Kidney glomerular epithelial cell (primary cell): ENCODE measurements at regions not wholly inside any gene's neighbourhood (a gene's known extent, or its start where the extent isn't known, plus 50 kb on each side); places are given as distances from the start of the nearest gene placed in this dataset.

Experiments used
- DNase-seq: peaks from one replicate; lab custom pipeline; 2025; lab: John Stamatoyannopoulos, UW

GRCh38 chr6:62474793-62475192, 188.8 kb upstream of the KHDRBS2 start:
- no peak for DNase-seq

GRCh38 chr6:62466607-62467006, 180.6 kb upstream of the KHDRBS2 start:
- DNase-seq = no peak

- DNase-seq = no peak
These were observed 179.2 kb upstream of the KHDRBS2 start for GRCh38 chr6:62465206-62465605.

GRCh38 chr6:62452586-62452985, 166.6 kb upstream of the KHDRBS2 start:
- DNase-seq = no peak

- no peak for DNase-seq
These were observed 160.8 kb upstream of the KHDRBS2 start for GRCh38 chr6:62446647-62447316.

- DNase-seq = no peak
These were observed 159.5 kb upstream of the KHDRBS2 start for GRCh38 chr6:62445521-62445920.

- no peak for DNase-seq
These were observed 155.2 kb upstream of the KHDRBS2 start for GRCh38 chr6:62441182-62441581.

GRCh38 chr6:62429781-62430180, 143.8 kb upstream of the KHDRBS2 start:
- no peak for DNase-seq

GRCh38 chr6:62400521-62401259, 114.7 kb upstream of the KHDRBS2 start:
- DNase-seq = no peak

GRCh38 chr6:62393608-62394007, 107.6 kb upstream of the KHDRBS2 start:
- DNase-seq = no peak

GRCh38 chr6:62392291-62392690, 106.3 kb upstream of the KHDRBS2 start:
- no peak for DNase-seq

GRCh38 chr6:62391358-62391757, 105.3 kb upstream of the KHDRBS2 start:
- no peak for DNase-seq

- DNase-seq = no peak
These were observed 104.4 kb upstream of the KHDRBS2 start for GRCh38 chr6:62390401-62390800.

GRCh38 chr6:62371453-62372210, 85.6 kb upstream of the KHDRBS2 start:
- no peak for DNase-seq

- no peak for DNase-seq
These were observed 81.6 kb upstream of the KHDRBS2 start for GRCh38 chr6:62367601-62368000.

GRCh38 chr6:62362097-62362496, 76.1 kb upstream of the KHDRBS2 start:
- no peak for DNase-seq

- no peak for DNase-seq
These were observed 71.8 kb upstream of the KHDRBS2 start for GRCh38 chr6:62357835-62358234.

- no peak for DNase-seq
These were observed 68.2 kb upstream of the KHDRBS2 start for GRCh38 chr6:62354261-62354660.

GRCh38 chr6:62345962-62346689, 60.1 kb upstream of the KHDRBS2 start:
- no peak for DNase-seq

GRCh38 chr6:62345446-62345845, 59.4 kb upstream of the KHDRBS2 start:
- no peak for DNase-seq

- no peak for DNase-seq
These were observed 58.8 kb upstream of the KHDRBS2 start for GRCh38 chr6:62344850-62345249.

- DNase-seq = no peak
These were observed 52.5 kb upstream of the KHDRBS2 start for GRCh38 chr6:62338477-62338876.
